SH-SY5Y (cell line): ENCODE measurements at regions not wholly inside any gene's neighbourhood (a gene's known extent, or its start where the extent isn't known, plus 50 kb on each side); places are given as distances from the start of the nearest gene placed in this dataset.

Experiments
- GATA2 ChIP-seq: IDR thresholded peaks from 2 replicates; pipeline ENCODE4 v1.6.1; 2011; ENCODE audit warnings: mild to moderate bottlenecking, low read depth, low read length
- GATA3 ChIP-seq: IDR thresholded peaks from 2 replicates; pipeline ENCODE4 v1.6.1; 2011; ENCODE audit warnings: low read depth, mild to moderate bottlenecking, low read length, moderate library complexity

DNA sequence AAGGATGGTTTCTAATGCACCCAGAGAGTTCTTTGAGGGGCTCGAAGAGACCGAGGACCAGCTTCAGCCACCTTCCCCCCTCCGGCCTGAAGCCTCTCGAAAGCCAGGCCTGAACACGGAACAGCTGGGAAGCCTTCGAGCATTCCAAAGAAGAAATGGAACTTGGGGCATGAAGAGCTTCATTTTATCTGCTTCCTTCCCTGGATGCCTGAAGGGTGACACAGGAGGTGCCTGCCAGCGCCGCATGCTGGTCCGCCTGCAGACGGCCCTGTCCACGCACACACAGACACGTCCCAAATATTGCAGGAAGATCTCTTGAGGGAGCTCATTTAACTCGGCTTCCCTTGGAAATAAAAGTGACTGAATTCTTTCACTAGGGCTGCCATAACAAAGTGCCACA lies 73.7 kb downstream of the TOMM20 start:
- TF ChIP-seq GATA3 (no peak), GATA2 (no peak)
